DOHH2 (cell line): ENCODE measurements at regions not wholly inside any gene's neighbourhood (a gene's known extent, or its start where the extent isn't known, plus 50 kb on each side); places are given as distances from the start of the nearest gene placed in this dataset.

ENCODE experiments used
- H3F3A ChIP-seq: fragments of 200-600 bp; sonication (generic), shearing (Covaris generic); 2 replicates; pipeline ENCODE4 v1.6.0; 2016; ENCODE audit warnings: antibody characterized with exemption, mild to moderate bottlenecking; ENCODE audit not compliant: control insufficient read depth, insufficient read depth
- H3K27ac ChIP-seq: fragments of 200-600 bp; sonication (generic); 2 replicates; pipeline ENCODE4 v1.5.1; 2014; ENCODE audit warnings: low read depth, mild to moderate bottlenecking, low read length, moderate library complexity
- H3K27me3 ChIP-seq: fragments of 200-600 bp; sonication (generic); 2 replicates; pipeline ENCODE4 v1.6.1; 2014; ENCODE audit warnings: mild to moderate bottlenecking, low read length, mixed read lengths; ENCODE audit not compliant: control insufficient read depth
- H3K36me3 ChIP-seq: fragments of 200-600 bp; sonication (generic); 2 replicates; pipeline ENCODE4 v1.6.1; 2014; ENCODE audit warnings: mild to moderate bottlenecking, low read length, moderate library complexity, mixed read lengths; ENCODE audit not compliant: control insufficient read depth
- H3K4me1 ChIP-seq: fragments of 200-600 bp; sonication (generic); 2 replicates; pipeline ENCODE4 v1.6.1; 2014; ENCODE audit warnings: mild to moderate bottlenecking, low read length, mixed read lengths; ENCODE audit not compliant: control insufficient read depth
- H3K4me2 ChIP-seq: fragments of 200-600 bp; sonication (generic); 2 replicates; pipeline ENCODE4 v1.6.0; 2014; ENCODE audit warnings: mild to moderate bottlenecking, low read length, moderate library complexity
- H3K4me3 ChIP-seq: fragments of 200-600 bp; sonication (generic); 2 replicates; pipeline ENCODE4 v1.5.1; 2014; ENCODE audit warnings: mild to moderate bottlenecking, low read length, mixed read lengths
- H3K79me2 ChIP-seq: fragments of 200-600 bp; sonication (generic); 2 replicates; pipeline ENCODE4 v1.6.1; 2014; ENCODE audit warnings: mild to moderate bottlenecking, low read length, mixed read lengths; ENCODE audit not compliant: control insufficient read depth
- H3K9me2 ChIP-seq: fragments of 200-600 bp; sonication (generic); replicated peaks from 2 replicates; pipeline ENCODE4 v1.6.1; 2014; ENCODE audit warnings: mild to moderate bottlenecking, low read length, mixed read lengths; ENCODE audit not compliant: control insufficient read depth
- H3K9me3 ChIP-seq: fragments of 200-600 bp; sonication (generic); 2 replicates; pipeline ENCODE4 v1.6.1; 2014; ENCODE audit warnings: antibody characterized with exemption, low read length, mixed read lengths; ENCODE audit not compliant: control insufficient read depth, insufficient read depth
- H4K20me1 ChIP-seq: fragments of 200-600 bp; sonication (generic); 2 replicates; pipeline ENCODE4 v1.6.0; 2014; ENCODE audit warnings: low read depth, mild to moderate bottlenecking, antibody characterized with exemption, low read length, moderate library complexity; ENCODE audit not compliant: control insufficient read depth, insufficient read depth
- CTCF ChIP-seq: fragments of 200-600 bp; sonication (generic); IDR thresholded peaks from one replicate; pipeline ENCODE4 v1.5.1; 2014; ENCODE audit warnings: antibody characterized with exemption, mild to moderate bottlenecking, low read depth, low read length; ENCODE audit not compliant: poor library complexity, severe bottlenecking
- EZH2phosphoT487 ChIP-seq: fragments of 200-600 bp; sonication (generic); IDR thresholded peaks from 2 replicates; pipeline ENCODE4 v1.6.1; 2017; ENCODE audit warnings: borderline replicate concordance, mild to moderate bottlenecking, antibody characterized with exemption, low read length, moderate library complexity, mixed read lengths

- no peak overlapping the region for H3K27ac ChIP-seq
Measured at GRCh38 chr10:85315657-85316056, 987.3 kb downstream of the CCSER2 start.

DNA sequence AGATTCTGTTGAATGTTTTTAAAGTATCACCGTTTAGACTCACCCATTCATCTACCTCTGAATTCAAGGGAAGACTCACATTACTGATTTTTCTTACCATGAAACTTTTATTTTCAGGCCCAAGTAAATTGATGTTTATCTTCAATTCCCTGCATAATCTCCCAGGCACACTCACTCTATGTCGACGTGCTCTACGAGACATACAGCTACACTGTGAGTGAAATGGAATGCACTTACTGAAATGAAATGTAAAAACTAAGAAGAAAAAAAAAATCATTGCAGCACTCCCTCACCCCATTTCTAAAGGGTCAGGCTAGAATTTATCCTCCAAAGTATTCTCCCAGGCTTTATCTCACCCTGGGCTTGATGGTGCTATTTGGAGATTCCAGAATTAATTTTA is 987.9 kb downstream of the CCSER2 start:
- H3K4me1 ChIP-seq, result no peaks in the 10 kb centered on the region
- TF ChIP-seq CTCF, result no peak
- TF ChIP-seq EZH2phosphoT487, result no peak
- H3K79me2 ChIP-seq, result no peaks in the 10 kb centered on the region
- H3K4me3 ChIP-seq, result no peak overlapping the region
- H3K36me3 ChIP-seq, result no peaks in the 10 kb centered on the region
- H3K9me3 ChIP-seq, result no peaks in the 10 kb centered on the region
- H3K4me2 ChIP-seq, result no peak overlapping the region
- H3F3A ChIP-seq, result no peaks in the 10 kb centered on the region
- H4K20me1 ChIP-seq, result no peaks in the 10 kb centered on the region
- H3K27me3 ChIP-seq, result no peaks in the 10 kb centered on the region
- H3K9me2 ChIP-seq, result no peaks in the 10 kb centered on the region
- H3K27ac ChIP-seq, result no peak overlapping the region

More at GRCh38 chr10:85315657-85316056, 987.3 kb downstream of the CCSER2 start:
- Histone ChIP-seq H4K20me1 (no peaks in the 10 kb centered on the region), H3K27me3 (no peaks in the 10 kb centered on the region), H3K36me3 (no peaks in the 10 kb centered on the region), H3K4me1 (no peaks in the 10 kb centered on the region), H3K9me2 (no peaks in the 10 kb centered on the region), H3K4me3 (no peak overlapping the region), H3F3A (no peaks in the 10 kb centered on the region), H3K9me3 (no peaks in the 10 kb centered on the region), H3K79me2 (no peaks in the 10 kb centered on the region), H3K4me2 (no peak overlapping the region)
- TF ChIP-seq EZH2phosphoT487, result no peak
- no peak for TF ChIP-seq CTCF

- no peak overlapping the region for H3K4me2 ChIP-seq
- no peak overlapping the region for H3K27ac ChIP-seq
- H3K9me3 ChIP-seq, result no peaks in the 10 kb centered on the region
- no peaks in the 10 kb centered on the region for H3K36me3 ChIP-seq
- H3F3A ChIP-seq, result no peaks in the 10 kb centered on the region
- no peak for TF ChIP-seq EZH2phosphoT487
- TF ChIP-seq CTCF, result peak; percentile 40
- H3K27me3 ChIP-seq, result no peaks in the 10 kb centered on the region
- H3K4me3 ChIP-seq, result no peak overlapping the region
- H3K9me2 ChIP-seq, result no peaks in the 10 kb centered on the region
- H3K4me1 ChIP-seq, result no peaks in the 10 kb centered on the region
- H4K20me1 ChIP-seq, result no peaks in the 10 kb centered on the region
- H3K79me2 ChIP-seq, result no peaks in the 10 kb centered on the region
Measured at GRCh38 chr10:85317827-85318226, 989.4 kb downstream of the CCSER2 start.
